Activated CD4-positive, alpha-beta T cell treated with anti-CD3 and anti-CD28 coated beads for 4 hours (primary cell): ENCODE measurements at regions not wholly inside any gene's neighbourhood (a gene's known extent, or its start where the extent isn't known, plus 50 kb on each side); places are given as distances from the start of the nearest gene placed in this dataset.
"Not testable (repeated sequence)": the region's sequence is repeated elsewhere in the genome, so short reads cannot be mapped to it uniquely, and the experiment has no call there.

Source experiments
- DNase-seq, 2 donors: peaks; one replicate each; pipeline ENCODE4 v3.0.0-alpha.2; 2020

GRCh38 chr2:241959751-241960269 is 90.3 kb downstream of the RTP5 start:
- no peak for DNase-seq

GRCh38 chr2:241961454-241961853 is 91.9 kb downstream of the RTP5 start:
- no peak for DNase-seq

DNA sequence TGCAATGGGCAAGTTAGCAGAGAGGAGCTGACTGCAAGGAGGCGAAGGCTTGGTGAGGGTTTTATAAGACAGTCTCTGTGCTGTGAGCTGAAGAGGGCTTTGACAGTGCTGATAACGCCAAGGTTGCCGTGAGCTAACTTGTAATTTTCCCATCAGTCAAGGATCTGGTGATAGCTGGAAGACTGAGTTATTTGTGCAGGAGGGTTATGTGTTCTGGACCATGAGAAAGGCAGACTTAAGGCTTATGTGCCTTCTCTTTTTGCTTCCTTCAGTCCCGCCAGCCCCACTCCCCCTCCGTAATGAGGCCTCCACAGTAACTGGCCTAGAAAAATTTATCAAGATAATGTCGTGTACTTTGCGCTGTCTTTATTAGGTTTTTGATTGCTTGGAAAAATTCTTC is 94.6 kb downstream of the RTP5 start:
- DNase-seq: no peak

- DNase-seq: peak; percentile 74 to 80
Observed at GRCh38 chr2:241965931-241966412, 96.4 kb downstream of the RTP5 start.

- no peak for DNase-seq
Observed at GRCh38 chr2:241966647-241967466, 97.3 kb downstream of the RTP5 start.

DNA sequence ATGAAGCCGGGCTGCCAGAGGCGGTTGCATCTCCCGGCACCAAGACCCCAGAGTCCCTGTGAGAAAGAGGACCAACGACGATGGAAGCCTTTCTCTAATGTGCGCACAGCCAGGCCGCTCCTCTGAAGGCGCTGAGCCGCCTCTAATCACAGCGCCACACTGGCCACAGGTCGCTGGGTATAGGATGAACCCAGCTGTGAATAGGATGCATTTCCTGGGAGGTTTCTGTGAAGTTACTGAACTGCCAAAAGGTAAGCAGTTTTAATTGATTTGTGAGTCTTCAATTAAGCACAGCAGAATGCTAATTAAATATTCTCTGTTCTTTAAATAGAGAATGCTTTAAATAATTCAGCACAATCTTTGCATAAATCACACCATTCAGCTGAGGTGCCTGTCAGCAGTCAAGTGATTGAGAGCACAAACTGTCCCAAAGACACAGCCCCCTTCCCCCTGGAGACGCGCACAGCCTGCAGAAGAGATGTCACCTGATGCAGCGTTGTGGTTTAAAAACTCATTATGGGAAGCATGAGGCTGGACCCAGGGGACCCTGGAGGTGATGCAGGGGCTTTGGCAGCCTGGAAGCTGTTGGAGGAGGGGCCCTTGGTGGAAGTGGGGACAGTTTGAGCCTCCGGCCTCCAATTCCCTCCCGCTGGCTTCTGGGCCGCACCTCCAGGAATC is 98.1 kb downstream of the RTP5 start:
- DNase-seq: no peak

DNA sequence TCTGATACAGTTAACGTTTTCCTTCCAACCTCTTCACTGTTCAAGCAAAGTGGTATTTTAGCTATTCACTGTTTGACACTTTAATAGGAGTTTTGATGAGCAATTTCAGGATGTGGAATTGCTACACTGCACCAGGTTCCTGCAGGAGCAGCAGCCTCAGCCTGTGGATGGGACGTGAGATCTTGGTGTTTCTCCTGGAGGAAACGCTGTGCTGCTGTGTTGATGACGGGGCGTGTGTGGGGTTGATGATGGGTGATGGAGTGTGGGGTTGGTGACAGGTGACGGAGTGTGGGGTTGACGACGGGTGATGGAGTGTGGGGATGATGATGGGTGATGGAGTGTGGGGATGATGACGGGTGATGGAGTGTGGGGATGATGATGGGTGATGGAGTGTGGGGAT is 98.9 kb downstream of the RTP5 start:
- no peak for DNase-seq

DNA sequence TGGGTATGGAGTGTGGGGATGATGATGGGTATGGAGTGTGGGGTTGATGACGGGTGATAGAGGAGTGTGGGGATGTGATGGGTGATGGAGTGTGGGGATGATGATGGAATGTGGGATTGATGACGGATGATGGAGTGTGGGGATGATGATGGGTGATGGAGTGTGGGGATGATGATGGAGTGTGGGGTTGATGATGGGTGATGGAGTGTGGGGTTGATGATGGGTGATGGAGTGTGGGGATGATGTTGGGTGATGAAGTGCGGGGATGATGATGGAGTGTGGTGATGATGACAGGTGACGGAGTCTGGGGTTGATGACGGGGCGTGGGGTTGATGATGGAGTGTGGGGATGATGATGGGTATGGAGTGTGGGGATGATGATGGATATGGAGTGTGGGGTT is 99.7 kb downstream of the RTP5 start:
- not testable (repeated sequence) for DNase-seq

DNA sequence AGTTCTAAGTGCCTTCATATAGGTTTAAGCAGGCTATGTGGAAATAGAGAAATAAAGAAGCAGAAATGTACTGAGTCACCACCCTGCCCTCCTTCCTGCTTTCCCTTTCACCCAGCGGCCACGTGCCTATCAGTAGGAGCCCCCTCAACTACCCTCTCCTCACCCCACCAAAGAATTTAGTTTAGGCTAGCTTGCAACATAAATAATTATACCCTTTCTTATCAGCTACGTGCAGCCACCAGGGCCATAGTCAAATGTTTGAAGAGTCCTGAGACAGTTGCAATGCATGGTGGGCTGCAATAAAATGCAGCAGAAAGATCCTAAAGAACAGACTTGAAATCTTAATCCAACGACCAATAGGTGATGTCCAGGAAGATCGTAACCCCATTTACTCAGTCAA is 101.2 kb downstream of the RTP5 start:
- no peak for DNase-seq

DNA sequence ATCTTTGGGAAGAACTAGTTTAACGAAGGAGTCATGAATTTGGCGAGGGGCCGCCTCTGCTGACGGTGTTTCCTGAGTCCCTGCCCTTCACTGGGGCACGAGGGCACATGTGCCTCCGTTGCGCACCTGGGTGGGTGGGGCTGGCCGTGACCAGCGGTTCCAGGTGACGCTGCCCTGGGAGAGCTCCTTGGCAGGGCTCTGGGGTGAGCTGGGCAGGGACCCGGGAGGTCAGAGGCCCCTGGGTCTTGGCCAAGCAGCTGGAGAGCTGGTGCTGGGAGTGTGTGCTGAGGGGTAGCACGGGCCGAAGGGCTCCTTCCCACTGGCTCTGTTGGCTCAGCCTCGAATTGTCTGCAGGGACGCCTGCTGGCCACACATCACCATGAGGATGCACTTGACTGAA is 104.6 kb downstream of the RTP5 start:
- DNase-seq: no peak

- DNase-seq: no peak
Observed at GRCh38 chr2:241974851-241975592, 105.5 kb downstream of the RTP5 start.

GRCh38 chr2:241975593-241976284 is 106.2 kb downstream of the RTP5 start:
- no peak for DNase-seq

GRCh38 chr2:241976296-241976695 is 106.8 kb downstream of the RTP5 start:
- DNase-seq: no peak

- DNase-seq: no peak
Observed at GRCh38 chr2:241977557-241978300, 108.2 kb downstream of the RTP5 start.

GRCh38 chr2:241978670-241979069 is 109.1 kb downstream of the RTP5 start:
- DNase-seq: no peak

GRCh38 chr2:241980193-241980592 is 110.7 kb downstream of the RTP5 start:
- DNase-seq: no peak

GRCh38 chr2:241981076-241981700 is 111.7 kb downstream of the RTP5 start:
- no peak for DNase-seq

DNA sequence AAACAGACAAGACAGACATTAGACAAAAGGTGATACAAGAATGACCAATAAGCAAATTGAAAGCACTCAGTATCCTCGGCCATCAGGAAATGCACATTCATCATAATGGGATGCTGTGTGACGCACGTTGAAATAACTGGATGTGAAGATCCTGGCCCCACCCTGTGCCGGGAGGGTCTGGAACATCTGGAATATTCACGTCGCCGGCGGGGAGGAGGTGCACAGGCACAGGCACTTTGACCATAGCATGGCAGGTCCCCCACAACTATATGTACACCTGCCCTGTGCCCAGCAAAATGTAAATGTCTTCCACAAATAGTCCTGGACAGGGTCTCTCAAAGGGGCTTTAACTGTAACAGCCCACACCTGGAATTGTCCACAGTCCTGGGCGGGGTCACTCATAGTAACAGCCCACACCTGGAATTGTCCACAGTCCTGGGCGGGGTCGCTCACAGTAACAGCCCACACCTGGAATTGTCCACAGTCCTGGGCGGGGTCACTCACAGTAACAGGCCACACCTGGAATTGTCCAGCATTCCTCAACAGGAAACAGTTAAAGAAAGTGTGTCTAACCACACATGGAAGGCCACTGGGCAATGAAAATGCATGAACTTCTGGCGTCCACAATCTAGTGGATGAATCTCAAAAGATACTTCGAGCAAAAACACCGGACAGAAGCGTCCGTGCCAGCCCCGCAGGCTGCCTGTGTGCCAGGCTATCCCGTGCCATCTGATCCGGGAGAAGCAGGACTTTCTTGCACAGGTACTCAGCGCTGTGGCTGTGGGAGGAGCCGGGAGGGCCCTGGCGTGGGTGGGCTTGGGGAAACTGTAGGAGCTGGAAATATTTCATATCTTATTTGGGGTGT is 113.4 kb downstream of the RTP5 start:
- no peak for DNase-seq

DNA sequence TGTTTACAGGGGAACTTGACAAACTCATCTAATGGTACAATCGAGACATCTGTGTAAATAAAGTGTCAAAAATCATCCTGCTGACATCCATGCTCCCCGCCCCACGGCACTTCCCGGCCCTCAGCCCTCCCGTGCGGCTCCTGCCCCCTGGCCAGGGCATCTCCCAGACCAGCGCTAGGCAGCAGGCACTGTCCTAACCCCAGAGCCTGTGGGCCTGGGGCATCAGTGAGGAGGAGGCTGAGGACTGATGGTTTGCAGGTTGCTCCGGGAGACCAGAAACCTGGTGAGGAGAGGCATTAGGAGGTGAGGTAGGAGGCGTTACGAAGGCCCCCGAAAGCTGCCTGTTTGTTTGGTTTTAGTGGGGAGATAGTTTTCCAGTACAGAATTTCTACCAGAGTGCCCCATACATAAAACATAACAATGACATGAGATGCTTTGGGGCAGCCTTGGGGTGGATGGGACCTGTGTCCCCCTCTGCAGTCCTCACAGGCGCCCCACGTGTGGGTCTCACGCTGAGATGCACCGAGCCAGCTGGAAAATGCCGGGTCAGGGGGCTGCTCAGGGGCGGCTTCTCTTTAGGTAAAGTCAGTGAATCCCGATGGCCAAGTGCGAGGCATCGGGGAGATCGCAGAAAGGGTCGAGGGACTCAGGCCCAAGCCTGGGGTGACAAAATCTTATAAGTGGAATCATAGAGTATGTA is 114.2 kb downstream of the RTP5 start:
- DNase-seq: no peak

DNA sequence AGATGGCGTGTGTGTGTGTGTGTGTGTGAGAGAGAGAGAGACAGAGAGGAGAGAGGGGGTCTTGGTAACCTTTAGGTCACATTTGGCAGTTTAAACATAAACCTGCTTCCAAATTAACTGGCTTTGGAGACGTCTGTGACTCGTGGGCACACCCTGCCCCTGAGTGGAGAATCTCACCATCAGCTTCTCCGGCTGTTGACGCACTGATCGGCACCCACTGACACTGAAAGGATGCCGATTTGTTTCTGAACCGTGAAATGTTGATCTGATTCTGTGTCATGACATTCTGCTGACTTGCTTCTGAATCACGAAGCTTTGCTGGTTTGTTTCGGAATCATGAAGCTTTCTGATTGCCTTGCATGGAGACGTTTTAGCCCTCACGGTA is 114.7 kb downstream of the RTP5 start:
- no peak for DNase-seq
